GM12878 (cell line): ENCODE measurements at regions not wholly inside any gene's neighbourhood (a gene's known extent, or its start where the extent isn't known, plus 50 kb on each side); places are given as distances from the start of the nearest gene placed in this dataset.

ENCODE experiments used
- ATAC-seq: fragments of 200-7000 bp; cut with Tn5 transposase; 3 replicates; pipeline ENCODE4 v1.9.1; 2020; ENCODE audit warnings: mild to moderate bottlenecking, moderate library complexity
- BruUV-seq: library from RNA; stranded (reverse); fragments of 400-500 nt; replicated peaks from 2 replicates; lab custom pipeline; 2021; lab: Mats Ljungman, UMichigan
- CTCF ChIA-PET: fragments of 300-600 bp; sonication (Branson Sonifier 250); formaldehyde crosslinking; extraction: SDS; loops from one replicate; lab custom pipeline; 2021; ENCODE audit warnings: inconsistent platforms; lab: Yijun Ruan, JAX
- POLR2A ChIA-PET: fragments of 350-600 bp; formaldehyde crosslinking; extraction: SDS; loops from one replicate; lab custom pipeline; 2021; ENCODE audit warnings: inconsistent platforms; lab: Charles Lee
- RAD21 ChIA-PET: fragments of 300-600 bp; sonication (Branson Sonifier 250); formaldehyde crosslinking; loops from one replicate; lab custom pipeline; 2023; ENCODE audit warnings: antibody characterized with exemption; ENCODE audit not compliant: unreplicated experiment; lab: Charles Lee
- SMC1A ChIA-PET: fragments of 300-600 bp; sonication (Branson Sonifier 250); formaldehyde crosslinking; loops from one replicate; lab custom pipeline; 2023; ENCODE audit not compliant: unreplicated experiment, uncharacterized antibody; lab: Charles Lee
- DNase-seq: peaks from one replicate; pipeline ENCODE4 v3.0.0-alpha.2; 2011; ENCODE audit warnings: low read depth, low spot score
- FAIRE-seq: peaks from 3 replicates; lab custom pipeline; 2011; peaks lifted over from hg19 to GRCh38; lab: Jason Lieb, UNC
- H2AFZ ChIP-seq: 2 replicates; pipeline ENCODE4 v1.6.0; 2011; ENCODE audit warnings: low read depth, low read length, control low read depth; ENCODE audit not compliant: control insufficient read depth
- H3K27ac ChIP-seq: 2 replicates; pipeline ENCODE4 v1.5.1; 2011; ENCODE audit warnings: control low read depth; ENCODE audit not compliant: control insufficient read depth, insufficient read depth
- H3K27me3 ChIP-seq, 2 experiments: replicated peaks in 1 of 2; 2 replicates each; pipeline versions ENCODE4 v1.6.0 to v1.6.1; 2011; ENCODE audit warnings: low read length in 1 of 2; ENCODE audit not compliant: control insufficient read depth in 2 of 2, insufficient read depth in 2 of 2
- H3K36me3 ChIP-seq, 2 experiments: 2 replicates each; pipeline ENCODE4 v1.5.1; 2011; ENCODE audit warnings: low read length in 1 of 2; ENCODE audit not compliant: control insufficient read depth in 2 of 2, insufficient read depth in 2 of 2
- H3K4me1 ChIP-seq: 2 replicates; pipeline ENCODE4 v1.6.1; 2011; ENCODE audit warnings: mild to moderate bottlenecking, low read length, moderate library complexity, mixed read lengths; ENCODE audit not compliant: control insufficient read depth, insufficient read depth
- H3K4me2 ChIP-seq: 2 replicates; pipeline ENCODE4 v1.6.0; 2011; ENCODE audit warnings: control low read depth; ENCODE audit not compliant: control insufficient read depth, insufficient read depth
- H3K4me3 ChIP-seq: fragments of 200-600 bp; sonication (generic); 2 replicates; pipeline ENCODE4 v1.5.1; 2016
- H3K79me2 ChIP-seq: 2 replicates; pipeline ENCODE4 v1.6.0; 2011; ENCODE audit warnings: low read length; ENCODE audit not compliant: control insufficient read depth, insufficient read depth
- H3K9ac ChIP-seq: 2 replicates; pipeline ENCODE4 v1.8.0; 2011; ENCODE audit warnings: low read length, control low read depth, mixed read lengths; ENCODE audit not compliant: control insufficient read depth, insufficient read depth
- H3K9me3 ChIP-seq: replicated peaks from 3 replicates; pipeline ENCODE4 v1.5.1; 2011; ENCODE audit warnings: mild to moderate bottlenecking, low read length; ENCODE audit not compliant: control insufficient read depth, insufficient read depth
- H4K20me1 ChIP-seq: 2 replicates; pipeline ENCODE4 v1.6.0; 2011; ENCODE audit not compliant: control insufficient read depth, insufficient read depth
- CBX3 ChIP-seq: fragments of 200-600 bp; sonication (generic); IDR thresholded peaks from 2 replicates; pipeline ENCODE4 v1.6.1; 2016; ENCODE audit warnings: low read depth, borderline replicate concordance
- HDGF ChIP-seq: fragments of 450-650 bp; IDR thresholded peaks from 2 replicates; pipeline ENCODE4 v1.6.1; 2016; ENCODE audit warnings: antibody characterized with exemption
- NR2C1 ChIP-seq: fragments of 450-650 bp; IDR thresholded peaks from 2 replicates; pipeline ENCODE4 v1.6.1; 2017; ENCODE audit warnings: antibody characterized with exemption, mild to moderate bottlenecking, moderate library complexity
- RAD51 ChIP-seq: fragments of 450-650 bp; IDR thresholded peaks from 2 replicates; pipeline ENCODE4 v1.6.1; 2016; ENCODE audit warnings: moderate library complexity, mild to moderate bottlenecking, inconsistent platforms
- TCF7 ChIP-seq: IDR thresholded peaks from 2 replicates; pipeline ENCODE4 v1.6.1; 2014; ENCODE audit warnings: antibody characterized with exemption, borderline replicate concordance
- ZSCAN29 ChIP-seq: fragments of 450-650 bp; IDR thresholded peaks from 2 replicates; pipeline ENCODE4 v1.6.1; 2017; ENCODE audit warnings: mild to moderate bottlenecking, moderate library complexity
- WGBS: methylation state at CpG from one replicate; pipeline ENCODE4 v1.1.6; 2016; ENCODE audit warnings: low lambda C conversion rate; ENCODE audit not compliant: insufficient replicate concordance, insufficient coverage; ENCODE audit errors: missing lambda C conversion rate; 5-methylcytosine and 5-hydroxymethylcytosine counted together
- in situ Hi-C: fragments of 300-500 bp; cut with MboI; formaldehyde crosslinking; loops from 9 replicates; pipeline ENCODE4 v1.14.3; 2018; ENCODE audit warnings: mixed read lengths
- intact Hi-C: fragments of 100-400 bp; cut with micrococcal nuclease; formaldehyde crosslinking; loops from one replicate; pipeline ENCODE4 v1.14.2; 2022; ENCODE audit not compliant: unreplicated experiment
- TF ChIP-seq, protein P1 (sequence below): IDR thresholded peaks from 2 replicates; pipeline ENCODE4 v1.6.1; 2011; ENCODE audit warnings: mild to moderate bottlenecking, low read depth, low read length, moderate library complexity; ENCODE audit not compliant: insufficient replicate concordance
- TF ChIP-seq, protein P2 (sequence below): fragments of 450-650 bp; IDR thresholded peaks from 2 replicates; pipeline ENCODE4 v1.6.1; 2017; ENCODE audit warnings: low read depth, mild to moderate bottlenecking, moderate library complexity

DNA sequence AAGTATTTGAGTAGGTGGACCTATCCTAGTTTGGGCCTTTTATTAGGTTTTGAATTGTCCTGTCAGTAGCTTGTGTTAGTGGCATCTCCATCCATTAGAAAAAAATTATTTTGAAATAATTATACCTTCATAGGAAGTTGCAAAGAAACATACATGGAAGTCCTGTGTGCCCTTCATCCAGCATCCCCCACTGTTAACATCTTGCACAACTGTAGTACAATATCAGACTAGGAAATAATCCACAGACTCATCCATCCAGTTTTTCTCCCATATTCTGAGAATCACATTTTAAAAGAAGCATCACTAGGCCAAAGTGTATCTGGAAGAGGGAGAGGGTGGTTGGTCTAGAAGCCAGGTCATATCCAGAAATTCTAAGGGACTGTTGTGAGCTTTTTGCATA, 155.5 kb upstream of the ROPN1 start:
- in situ Hi-C loops = no loop called here
- Histone ChIP-seq H3K9ac (no peak overlapping the region), H3K4me3 (no peak overlapping the region), H3K27me3 (no peaks in the 10 kb centered on the region; a peak in 1 of 4 replicates), H3K4me1 (no peaks in the 10 kb centered on the region; the same call in 1 of the 2 replicates), H4K20me1 (no peaks in the 10 kb centered on the region), H2AFZ (no peak overlapping the region), H3K79me2 (no peaks in the 10 kb centered on the region), H3K9me3 (no peaks in the 10 kb centered on the region), H3K4me2 (no peak overlapping the region), H3K36me3 (no peaks in the 10 kb centered on the region), H3K27ac (no peak overlapping the region)
- RAD21 ChIA-PET = no interaction called here
- SMC1A ChIA-PET = no interaction called here
- DNase-seq (no peak), FAIRE-seq (no peak), ATAC-seq (no peak)
- CTCF ChIA-PET = no interaction called here
- no peak for TF ChIP-seq HDGF
- TF ChIP-seq, protein P1, sequence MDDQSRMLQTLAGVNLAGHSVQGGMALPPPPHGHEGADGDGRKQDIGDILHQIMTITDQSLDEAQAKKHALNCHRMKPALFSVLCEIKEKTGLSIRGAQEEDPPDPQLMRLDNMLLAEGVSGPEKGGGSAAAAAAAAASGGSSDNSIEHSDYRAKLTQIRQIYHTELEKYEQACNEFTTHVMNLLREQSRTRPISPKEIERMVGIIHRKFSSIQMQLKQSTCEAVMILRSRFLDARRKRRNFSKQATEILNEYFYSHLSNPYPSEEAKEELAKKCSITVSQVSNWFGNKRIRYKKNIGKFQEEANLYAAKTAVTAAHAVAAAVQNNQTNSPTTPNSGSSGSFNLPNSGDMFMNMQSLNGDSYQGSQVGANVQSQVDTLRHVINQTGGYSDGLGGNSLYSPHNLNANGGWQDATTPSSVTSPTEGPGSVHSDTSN = no peak
- no peak for TF ChIP-seq NR2C1
- no peak for TF ChIP-seq TCF7
- BruUV-seq = no TSS peak
- intact Hi-C loops = no loop called here
- POLR2A ChIA-PET = no interaction called here

DNA sequence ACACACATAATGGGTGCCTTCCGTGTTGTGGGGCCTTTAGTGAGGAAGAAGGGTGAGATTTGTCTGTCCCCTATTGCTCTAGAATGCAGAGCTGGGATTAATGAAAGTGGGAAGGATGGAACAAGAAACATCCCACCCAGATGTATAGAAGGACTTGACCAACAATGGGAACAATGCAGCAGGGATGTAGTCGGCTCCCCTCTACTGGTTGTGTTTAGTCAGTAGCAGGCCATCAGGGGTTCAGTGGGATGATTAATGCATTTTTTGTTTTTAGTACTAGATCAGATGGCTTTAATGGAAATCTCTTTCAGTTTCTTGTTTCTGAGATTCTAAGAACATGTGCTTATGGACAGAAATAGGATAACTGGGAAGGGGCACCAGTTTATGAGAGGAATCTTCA, 156.0 kb upstream of the ROPN1 start:
- ChIA-PET CTCF (no interaction called here), SMC1A (no interaction called here)
- FAIRE-seq = no peak

More for the DNA sequence above, 156.0 kb upstream of the ROPN1 start:
- TF ChIP-seq RAD51 = no peak
- TF ChIP-seq CBX3 = no peak
- TF ChIP-seq, protein P2, sequence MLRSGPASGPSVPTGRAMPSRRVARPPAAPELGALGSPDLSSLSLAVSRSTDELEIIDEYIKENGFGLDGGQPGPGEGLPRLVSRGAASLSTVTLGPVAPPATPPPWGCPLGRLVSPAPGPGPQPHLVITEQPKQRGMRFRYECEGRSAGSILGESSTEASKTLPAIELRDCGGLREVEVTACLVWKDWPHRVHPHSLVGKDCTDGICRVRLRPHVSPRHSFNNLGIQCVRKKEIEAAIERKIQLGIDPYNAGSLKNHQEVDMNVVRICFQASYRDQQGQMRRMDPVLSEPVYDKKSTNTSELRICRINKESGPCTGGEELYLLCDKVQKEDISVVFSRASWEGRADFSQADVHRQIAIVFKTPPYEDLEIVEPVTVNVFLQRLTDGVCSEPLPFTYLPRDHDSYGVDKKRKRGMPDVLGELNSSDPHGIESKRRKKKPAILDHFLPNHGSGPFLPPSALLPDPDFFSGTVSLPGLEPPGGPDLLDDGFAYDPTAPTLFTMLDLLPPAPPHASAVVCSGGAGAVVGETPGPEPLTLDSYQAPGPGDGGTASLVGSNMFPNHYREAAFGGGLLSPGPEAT = no peak
- no peak for TF ChIP-seq ZSCAN29
- in situ Hi-C loops = no loop called here
- H4K20me1 ChIP-seq = no peaks in the 10 kb centered on the region
- no peak overlapping the region for H3K27ac ChIP-seq
- DNase-seq (no peak), ATAC-seq (no peak)
- intact Hi-C loops = no loop called here
- no peaks in the 10 kb centered on the region for H3K36me3 ChIP-seq
- H3K27me3 ChIP-seq = no peaks in the 10 kb centered on the region
- H2AFZ ChIP-seq = no peak overlapping the region
- H3K4me1 ChIP-seq = no peaks in the 10 kb centered on the region
- H3K9me3 ChIP-seq = no peaks in the 10 kb centered on the region
- H3K4me3 ChIP-seq = no peak overlapping the region
- WGBS = 24% methylated on average over 2 of the region's 2 CpGs
- BruUV-seq = no TSS peak
- RAD21 ChIA-PET = no interaction called here
- H3K79me2 ChIP-seq = no peaks in the 10 kb centered on the region
- H3K4me2 ChIP-seq = no peak overlapping the region
- POLR2A ChIA-PET = no interaction called here
- no peak overlapping the region for H3K9ac ChIP-seq
